ENCODE measurements at regions not wholly inside any gene's neighbourhood (a gene's known extent, or its start where the extent isn't known, plus 50 kb on each side); places are given as distances from the start of the nearest gene placed in this dataset.

GRCh38 chr4:96756584-96756983, 916.7 kb downstream of the PDHA2 start:
- DNase-seq (ENCODE audit: low read depth, low spot score) = no peak
- H3K9me3 ChIP-seq (ENCODE audit: control insufficient read depth, insufficient read depth, low read depth, low read length) = no peaks in the 10 kb centered on the region
- in situ Hi-C loops (cut with HindIII; ENCODE audit: low pct_unique_long_range_greater_than_20kb, low sequenced_read_pairs) (no loop called here), intact Hi-C loops (cut with micrococcal nuclease; ENCODE audit: unreplicated experiment) (no loop called here)
- no TSS peak for BruUV-seq (replicated peaks)
- no peak for ATAC-seq
- ChIA-PET POLR2A (no interaction called here), CTCF (no interaction called here)
- no peaks in the 10 kb centered on the region for H3K27me3 ChIP-seq (ENCODE audit: control insufficient read depth, insufficient read depth, low read length)
- H3K4me1 ChIP-seq (ENCODE audit: control insufficient read depth, insufficient read depth, low read length) = no peaks in the 10 kb centered on the region
- H3K4me3 ChIP-seq (ENCODE audit: low read depth in 2 of 2, low read length in 2 of 2) = no peak overlapping the region
- TF ChIP-seq SIN3A (IDR thresholded peaks at IDR 0.05; ENCODE audit: borderline replicate concordance, insufficient read depth, low read depth, low read length) (no peak), REST (IDR thresholded peaks at IDR 0.05; ENCODE audit: insufficient read depth in 1 of 2, low read depth in 2 of 2, low read length in 1 of 2) (no peak), CTCF (IDR thresholded peaks at IDR 0.05) (no peak), TCF7L2 (IDR thresholded peaks at IDR 0.05; ENCODE audit: low read depth, low read length) (no peak)
- H3K36me3 ChIP-seq (ENCODE audit: control insufficient read depth, insufficient read depth, low read length) = no peaks in the 10 kb centered on the region
- no peak overlapping the region for H3K27ac ChIP-seq (ENCODE audit: low read length)

- Histone ChIP-seq H3K4me1 (ENCODE audit: control insufficient read depth, insufficient read depth, low read length) (no peaks in the 10 kb centered on the region), H3K9me3 (ENCODE audit: control insufficient read depth, insufficient read depth, low read depth, low read length) (no peaks in the 10 kb centered on the region), H3K36me3 (ENCODE audit: control insufficient read depth, insufficient read depth, low read length) (no peaks in the 10 kb centered on the region), H3K4me3 (ENCODE audit: low read depth in 2 of 2, low read length in 2 of 2) (no peak overlapping the region), H3K27ac (ENCODE audit: low read length) (no peak overlapping the region), H3K27me3 (ENCODE audit: control insufficient read depth, insufficient read depth, low read length) (no peaks in the 10 kb centered on the region)
- POLR2A ChIA-PET = no interaction called here
- TF ChIP-seq SIN3A (IDR thresholded peaks at IDR 0.05; ENCODE audit: borderline replicate concordance, insufficient read depth, low read depth, low read length) (no peak), TCF7L2 (IDR thresholded peaks at IDR 0.05; ENCODE audit: low read depth, low read length) (no peak), POLR2AphosphoS5 (IDR thresholded peaks at IDR 0.05; ENCODE audit: low read depth, low read length) (no peak), CTCF (IDR thresholded peaks at IDR 0.05) (no peak), REST (IDR thresholded peaks at IDR 0.05; ENCODE audit: insufficient read depth in 1 of 2, low read depth in 2 of 2, low read length in 1 of 2) (no peak)
- ATAC-seq (no peak), DNase-seq (ENCODE audit: low read depth, low spot score) (no peak)
- intact Hi-C loops (cut with micrococcal nuclease; ENCODE audit: unreplicated experiment) = no loop called here
- CTCF ChIA-PET = no interaction called here
- no TSS peak for BruUV-seq (replicated peaks)
- in situ Hi-C loops (cut with HindIII; ENCODE audit: low pct_unique_long_range_greater_than_20kb, low sequenced_read_pairs) = no loop called here
Measured at GRCh38 chr4:96763546-96763945, 923.7 kb downstream of the PDHA2 start.

All from Panc1 (cell line).